GM10266 (cell line): ENCODE measurements at regions not wholly inside any gene's neighbourhood (a gene's known extent, or its start where the extent isn't known, plus 50 kb on each side); places are given as distances from the start of the nearest gene placed in this dataset.

ENCODE experiments used
- DNase-seq: peaks from one replicate; pipeline ENCODE4 v3.0.0; 2012; ENCODE audit errors: extremely low spot score
- CTCF ChIP-seq: IDR thresholded peaks from 2 replicates; pipeline ENCODE4 v1.5.1; 2012; ENCODE audit warnings: mild to moderate bottlenecking, low read depth; ENCODE audit not compliant: control insufficient read depth, insufficient read depth; ENCODE audit errors: missing control alignments

DNA sequence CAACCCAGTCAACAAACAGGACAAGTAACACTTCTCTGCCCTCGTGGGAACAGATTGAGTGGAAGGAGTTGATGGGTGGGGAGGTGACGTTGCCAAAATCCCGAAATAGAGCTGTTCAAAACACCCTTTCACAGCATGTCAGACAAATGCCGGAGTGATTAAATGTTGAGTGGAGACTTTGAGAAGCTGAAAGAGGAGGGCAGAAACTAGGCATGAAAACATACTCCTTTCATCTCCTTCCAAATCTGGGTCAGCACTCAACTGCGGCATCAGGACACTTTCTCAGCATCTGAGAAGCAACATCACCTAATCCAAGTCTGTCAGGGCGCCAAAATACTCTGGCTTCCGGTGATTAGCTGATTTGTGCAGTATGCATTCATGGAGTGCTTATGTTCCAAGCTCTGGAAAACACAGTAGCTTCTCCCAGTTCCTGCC lies 51.5 kb upstream of the MRI1 start:
- no peak for DNase-seq
- TF ChIP-seq CTCF: no peak

DNA sequence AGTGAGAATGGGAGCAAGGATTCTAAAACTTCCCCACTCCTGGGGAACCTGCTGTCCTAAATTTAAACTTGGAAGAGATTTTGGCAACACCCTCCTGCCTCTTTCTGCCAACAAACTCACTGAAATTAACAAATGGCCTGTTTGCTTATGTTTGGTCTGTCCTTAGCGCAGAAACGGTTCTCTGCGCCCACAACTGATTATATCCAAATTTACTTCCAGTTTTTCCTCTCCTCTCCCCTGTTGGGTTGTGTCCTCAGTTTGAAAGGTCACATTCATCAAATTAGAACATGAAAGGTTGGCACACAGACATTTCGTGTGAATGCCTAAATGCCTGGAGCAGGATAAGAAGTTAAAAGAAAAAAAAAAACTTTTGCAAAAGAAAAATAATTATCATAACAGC lies 56.4 kb upstream of the MRI1 start:
- no peak for DNase-seq
- TF ChIP-seq CTCF: no peak

DNA sequence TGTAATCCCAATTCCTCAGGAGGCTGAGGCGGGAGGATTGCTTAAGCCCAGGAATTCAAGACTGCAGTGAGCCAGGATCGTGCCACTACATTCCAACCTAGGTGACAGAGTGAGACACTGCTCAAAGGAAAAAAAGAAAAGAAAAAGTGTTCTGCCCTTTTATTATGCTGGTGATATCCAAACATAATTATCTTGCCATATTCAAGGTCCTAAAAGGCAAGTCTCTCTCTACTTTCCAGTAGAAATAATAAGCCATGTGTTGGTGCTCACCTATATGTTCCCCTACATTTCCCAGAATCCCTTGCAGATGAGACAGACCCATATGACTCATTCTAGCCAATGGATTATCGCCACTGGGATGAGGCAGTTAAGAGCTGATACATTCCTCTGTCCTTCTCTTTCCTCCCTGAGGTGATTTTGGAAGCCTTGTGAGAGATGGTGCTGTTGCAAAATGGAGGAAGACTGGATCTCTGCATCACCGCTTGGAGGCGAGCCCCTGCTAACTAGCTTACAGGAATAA lies 58.3 kb upstream of the MRI1 start:
- no peak for TF ChIP-seq CTCF
- no peak for DNase-seq

DNA sequence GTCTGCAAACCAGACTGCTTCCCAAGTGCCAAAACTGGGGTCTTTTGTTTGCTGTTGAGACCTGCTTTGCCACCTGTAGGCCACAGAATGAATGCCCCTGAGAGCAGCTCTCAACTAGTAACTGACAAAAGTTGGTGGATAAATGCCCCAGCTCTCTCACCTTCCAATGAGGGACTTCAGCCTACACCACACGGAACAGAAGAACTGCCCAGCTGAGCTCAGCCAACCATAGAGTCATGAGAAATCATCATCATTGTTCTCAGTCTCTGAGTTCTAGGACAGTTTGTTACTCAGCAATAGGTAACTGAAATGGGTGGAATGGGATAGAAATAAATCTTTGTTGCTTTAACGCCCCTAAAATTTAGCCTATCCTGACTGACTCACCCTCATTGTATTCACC lies 59.1 kb upstream of the MRI1 start:
- no peak for TF ChIP-seq CTCF
- no peak for DNase-seq

DNA sequence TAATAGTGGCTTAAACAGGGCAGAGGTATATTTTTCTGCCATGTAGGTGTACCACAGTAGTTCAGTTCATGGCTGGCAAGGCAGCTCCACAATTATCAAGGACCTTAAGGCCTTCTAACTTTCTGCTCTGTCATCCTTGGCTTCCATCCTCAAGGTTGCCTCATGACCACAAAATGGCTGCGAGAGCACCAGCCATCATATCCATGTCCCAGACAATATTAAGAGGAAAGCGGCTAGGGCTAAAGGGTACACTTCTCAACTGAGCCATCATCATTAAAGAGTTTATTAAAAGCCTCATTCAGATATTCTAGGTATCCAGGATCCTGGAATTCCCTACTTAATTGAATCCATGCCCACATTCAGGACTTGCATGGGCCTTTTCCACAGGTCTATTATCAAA lies 62.7 kb upstream of the MRI1 start:
- TF ChIP-seq CTCF: no peak
- no peak for DNase-seq

GRCh38 chr19:13700621-13701020 lies 63.7 kb upstream of the MRI1 start:
- no peak for DNase-seq
- TF ChIP-seq CTCF: no peak

DNA sequence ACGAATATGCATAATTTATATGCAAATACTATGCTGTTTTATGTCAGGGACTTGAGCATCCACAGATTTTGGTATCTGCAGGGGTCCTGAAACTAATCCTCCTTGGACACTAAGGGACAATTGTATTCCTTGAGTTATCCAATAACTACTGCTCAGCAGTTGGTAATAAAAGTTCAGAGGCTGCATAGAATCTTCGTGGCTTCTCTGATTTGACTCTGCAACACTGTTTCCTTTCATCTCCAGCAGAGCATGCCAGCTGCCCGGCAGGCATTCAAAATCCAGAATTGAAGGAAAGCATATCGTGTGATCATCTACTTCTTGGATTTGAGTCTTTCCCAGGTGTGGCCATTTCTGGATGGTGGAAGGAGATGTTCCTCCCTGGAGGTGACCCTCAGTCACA lies 64.5 kb upstream of the MRI1 start:
- no peak for DNase-seq
- TF ChIP-seq CTCF: no peak
